HK-2 (cell line): ENCODE measurements at regions not wholly inside any gene's neighbourhood (a gene's known extent, or its start where the extent isn't known, plus 50 kb on each side); places are given as distances from the start of the nearest gene placed in this dataset.

ENCODE experiments used
- DNase-seq: peaks from one replicate; pipeline ENCODE4 v3.0.0-alpha.2; 2018; ENCODE audit not compliant: unreplicated experiment

DNA sequence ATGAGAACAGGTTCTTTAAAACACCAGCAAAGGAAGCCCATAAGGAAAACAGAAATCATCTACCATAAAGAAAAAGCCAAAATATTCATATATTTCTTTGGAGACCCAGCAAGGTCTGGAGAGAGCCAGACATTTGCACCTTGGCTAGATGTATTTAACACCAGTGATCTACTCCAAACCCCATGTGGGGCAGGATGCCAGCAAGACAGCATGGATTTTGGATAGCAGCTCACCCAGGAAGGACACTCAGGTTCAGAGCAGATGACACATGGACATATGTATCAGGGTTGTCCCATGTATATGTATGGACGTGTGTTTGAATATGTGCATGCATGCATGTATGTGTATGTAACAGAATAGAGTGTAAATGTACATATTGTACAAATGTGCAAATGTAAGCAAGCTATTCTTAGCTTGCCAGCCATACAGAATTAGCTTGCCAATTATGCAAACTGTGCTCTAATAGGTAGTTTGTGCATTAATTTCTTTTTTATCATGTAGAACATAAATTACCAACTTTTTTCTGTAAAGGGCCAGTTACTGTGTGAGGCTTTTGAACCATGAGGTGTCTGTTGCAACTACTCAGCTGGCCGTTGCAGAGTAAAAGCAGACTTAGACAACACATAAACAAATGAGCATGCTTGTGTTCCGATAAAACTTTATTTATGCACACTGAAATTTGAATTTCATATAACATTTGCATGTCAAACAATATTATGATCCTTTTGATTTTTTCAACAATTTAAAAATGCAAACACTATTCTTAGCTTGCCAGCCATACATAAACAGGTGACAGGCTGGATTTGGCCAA lies 73.5 kb upstream of the KAZN start:
- DNase-seq: no peak

DNA sequence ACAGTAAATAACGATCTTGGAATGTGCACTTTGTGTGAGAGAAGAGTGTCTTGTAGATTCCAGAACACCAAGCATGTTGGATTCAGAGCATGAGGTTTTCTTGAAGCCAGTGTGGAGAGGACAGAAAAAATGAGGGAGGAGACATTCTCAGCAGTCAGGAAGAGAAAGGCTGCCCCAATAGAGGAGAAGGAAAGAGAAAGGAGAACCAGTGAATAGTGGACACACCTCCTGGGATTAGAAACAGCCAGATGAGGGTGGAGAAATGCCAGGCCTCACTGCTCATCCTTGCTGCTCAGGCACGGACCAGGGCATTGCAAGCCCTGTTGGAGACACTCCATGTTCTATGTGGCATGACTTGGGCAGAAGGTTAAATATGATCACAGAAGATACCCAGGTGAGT lies 69.0 kb upstream of the KAZN start:
- no peak for DNase-seq

DNA sequence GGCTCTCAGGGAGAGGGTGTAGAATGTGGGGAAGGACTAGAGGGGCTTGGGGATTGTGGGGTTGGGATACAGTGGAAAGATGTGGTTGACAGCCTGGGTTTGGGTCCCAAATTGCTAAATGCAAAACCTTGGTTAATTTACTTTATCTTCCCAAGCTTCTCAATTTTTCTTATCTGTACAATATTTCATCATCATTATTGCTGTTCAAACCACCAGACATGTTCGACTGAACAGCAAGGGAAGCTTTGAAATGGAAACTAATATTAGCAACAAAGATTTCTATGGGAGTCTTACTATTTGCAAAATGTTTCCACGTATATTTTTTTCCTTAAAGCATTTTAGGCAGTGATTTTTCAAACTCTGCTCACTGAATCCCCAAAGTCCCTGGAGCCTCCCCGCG lies 67.0 kb upstream of the KAZN start:
- DNase-seq: no peak

DNA sequence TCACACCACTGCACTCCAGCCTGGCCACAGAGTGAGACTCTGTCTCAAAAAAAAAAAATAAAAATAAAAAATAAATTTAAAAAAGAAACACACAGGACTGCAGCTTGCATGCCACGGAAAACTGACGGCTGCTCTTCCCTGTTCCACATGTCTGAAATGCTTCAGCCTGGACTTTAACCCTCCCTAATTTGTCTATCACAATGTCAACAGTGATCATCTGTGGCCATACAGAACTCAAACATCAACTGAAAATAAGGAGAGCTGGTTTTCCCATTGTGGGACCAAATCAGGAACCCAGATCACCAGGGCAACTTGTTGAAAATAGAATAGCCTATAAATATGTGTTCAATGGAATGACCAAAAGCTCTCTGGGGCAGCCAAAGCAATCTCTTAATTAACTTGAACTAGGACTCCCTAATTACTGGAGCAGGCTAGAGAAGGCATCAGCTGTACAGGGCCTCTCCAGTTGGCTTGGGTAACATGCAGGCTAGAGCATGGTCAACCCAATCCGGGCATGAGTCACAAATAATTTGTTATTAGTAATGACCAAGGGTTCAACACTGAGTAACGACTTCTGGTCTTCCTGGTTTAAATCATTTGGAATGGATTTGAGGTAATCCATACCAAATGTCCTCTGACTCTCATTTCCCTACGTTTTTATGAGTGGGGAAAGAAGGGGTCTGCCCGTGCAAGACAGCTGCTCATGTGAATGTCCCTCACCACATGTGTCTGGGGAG lies 62.7 kb upstream of the KAZN start:
- DNase-seq: no peak

DNA sequence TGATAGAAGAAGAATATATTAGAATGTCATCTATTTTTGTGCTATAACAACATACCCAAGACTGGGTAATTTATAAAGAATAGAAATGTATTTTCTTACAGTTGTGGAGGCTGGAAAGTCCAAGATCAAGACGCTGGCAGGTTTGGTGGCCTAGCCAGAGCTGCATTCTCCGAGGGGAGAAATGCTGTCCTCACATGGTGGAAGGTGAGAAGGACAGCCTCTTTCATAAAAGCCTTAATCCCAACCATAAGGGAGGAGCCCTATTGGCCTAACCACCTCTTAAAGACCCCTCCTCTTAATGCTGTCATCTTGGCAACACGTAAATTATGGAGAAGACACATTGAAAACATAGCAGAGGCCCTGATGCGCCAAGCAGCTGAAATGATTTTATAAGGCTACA lies 60.1 kb upstream of the KAZN start:
- DNase-seq: no peak

DNA sequence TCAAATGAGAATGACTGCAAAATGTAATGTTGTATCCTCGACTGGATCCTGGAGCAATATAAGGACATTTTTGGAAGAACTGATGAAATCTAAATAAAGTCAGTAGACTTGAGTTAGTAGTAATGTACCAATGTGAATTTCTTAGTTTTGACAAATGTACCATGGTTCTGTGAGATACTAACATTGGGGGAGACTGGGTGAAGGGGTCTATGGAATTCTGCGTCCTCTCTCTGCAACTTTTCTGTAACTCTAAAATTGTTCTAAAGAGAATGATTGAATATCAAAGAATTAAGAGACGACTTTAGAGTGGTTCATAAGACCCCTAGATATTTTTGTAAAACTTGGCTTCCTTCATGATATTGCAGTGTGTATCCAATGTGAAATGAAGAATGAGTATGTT lies 59.2 kb upstream of the KAZN start:
- DNase-seq: no peak

DNA sequence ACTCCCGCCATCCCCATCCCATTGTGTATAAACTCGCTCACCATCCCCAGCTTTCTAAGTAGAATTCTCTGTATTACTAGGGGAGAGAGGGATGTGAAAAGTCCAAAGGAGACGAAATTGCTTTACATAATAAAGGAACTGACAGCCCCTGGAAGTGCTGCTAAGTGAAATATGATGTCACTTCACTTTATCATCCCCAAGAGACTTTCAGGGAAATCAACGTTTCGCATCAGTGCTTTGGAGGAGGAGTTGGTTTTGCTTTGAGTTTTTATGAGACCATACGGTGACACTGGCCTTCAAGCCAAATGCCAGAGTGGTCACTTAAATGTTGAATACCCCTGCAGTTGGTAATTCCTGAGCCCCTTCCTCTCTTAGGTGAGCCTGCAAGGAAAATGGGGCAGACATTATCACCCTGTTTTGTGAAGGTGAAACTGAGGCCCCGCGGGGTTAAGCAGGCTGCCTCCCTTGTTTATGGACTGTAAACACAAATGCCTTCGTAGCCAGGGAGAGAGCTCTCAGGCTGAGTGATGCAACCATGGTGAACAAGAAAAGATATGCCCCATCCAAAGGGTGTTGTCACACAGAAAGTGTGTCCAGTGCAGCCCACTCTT lies 58.4 kb upstream of the KAZN start:
- no peak for DNase-seq

DNA sequence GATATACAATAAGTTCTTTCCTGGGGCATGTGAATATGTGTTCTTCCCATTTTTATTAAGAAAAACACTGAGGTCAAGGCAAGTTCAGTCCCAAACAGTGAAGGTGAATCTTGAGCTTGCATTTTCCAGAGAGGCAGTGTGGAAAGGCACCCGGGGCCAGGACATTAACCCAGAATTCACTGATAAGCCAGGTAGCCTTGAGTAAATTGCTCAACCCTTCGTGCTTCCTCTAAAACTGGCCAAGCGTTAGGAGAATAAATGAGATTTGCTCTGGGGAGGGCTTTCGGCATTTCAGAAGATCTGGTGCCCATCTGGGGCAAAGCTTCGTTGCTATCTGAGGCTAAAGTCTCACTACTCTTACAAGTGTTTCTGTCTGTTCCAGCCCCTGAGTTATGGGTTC lies 57.1 kb upstream of the KAZN start:
- no peak for DNase-seq

DNA sequence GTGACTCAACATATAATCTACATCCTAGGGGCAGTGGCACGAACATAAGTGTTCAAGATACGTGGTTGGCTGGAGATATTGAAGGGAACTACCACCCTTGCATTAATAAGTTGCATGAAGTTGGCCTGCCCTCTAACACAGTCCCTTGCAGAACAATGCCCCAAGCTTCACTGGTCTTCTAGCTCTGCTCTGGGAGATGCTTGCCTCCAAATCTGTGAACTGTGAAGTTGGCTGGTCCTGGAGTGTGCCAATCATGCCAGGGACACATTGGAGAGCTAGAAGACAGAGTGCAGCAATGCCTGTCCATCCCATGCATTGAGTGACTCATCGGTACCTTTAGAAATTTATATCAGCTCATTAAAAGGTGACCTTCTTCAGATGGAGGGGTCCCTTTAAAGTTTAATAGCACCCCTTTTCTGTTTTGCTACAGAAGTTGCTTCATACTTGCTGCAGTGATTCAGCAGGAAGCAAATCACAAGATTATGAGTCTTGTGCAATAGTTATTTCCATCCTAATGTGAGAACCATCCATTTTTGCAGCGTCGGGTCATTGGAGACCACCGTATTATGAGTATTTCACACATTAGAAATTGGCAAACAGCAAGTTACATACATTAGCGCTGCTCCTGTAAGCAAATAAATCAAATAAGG lies 55.2 kb upstream of the KAZN start:
- no peak for DNase-seq

DNA sequence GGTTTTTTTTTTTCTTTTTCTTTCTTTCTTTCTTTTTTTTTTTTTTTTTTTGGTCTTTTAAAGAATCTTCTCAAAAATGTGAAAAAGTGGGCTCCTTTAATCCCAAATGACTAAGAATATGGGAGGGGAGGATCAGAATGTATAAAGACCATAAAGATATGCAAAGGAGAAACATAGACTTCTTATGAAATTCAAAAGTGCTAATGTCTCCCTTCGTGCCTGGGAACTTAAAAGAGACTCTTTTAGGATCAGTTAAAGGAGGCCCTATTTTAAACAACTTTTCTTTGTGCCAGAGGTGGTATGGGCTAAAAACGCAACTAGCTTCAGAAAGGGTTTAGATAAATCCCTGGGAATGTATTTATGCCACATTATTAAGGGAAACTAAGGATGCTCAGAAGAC lies 54.2 kb upstream of the KAZN start:
- no peak for DNase-seq

DNA sequence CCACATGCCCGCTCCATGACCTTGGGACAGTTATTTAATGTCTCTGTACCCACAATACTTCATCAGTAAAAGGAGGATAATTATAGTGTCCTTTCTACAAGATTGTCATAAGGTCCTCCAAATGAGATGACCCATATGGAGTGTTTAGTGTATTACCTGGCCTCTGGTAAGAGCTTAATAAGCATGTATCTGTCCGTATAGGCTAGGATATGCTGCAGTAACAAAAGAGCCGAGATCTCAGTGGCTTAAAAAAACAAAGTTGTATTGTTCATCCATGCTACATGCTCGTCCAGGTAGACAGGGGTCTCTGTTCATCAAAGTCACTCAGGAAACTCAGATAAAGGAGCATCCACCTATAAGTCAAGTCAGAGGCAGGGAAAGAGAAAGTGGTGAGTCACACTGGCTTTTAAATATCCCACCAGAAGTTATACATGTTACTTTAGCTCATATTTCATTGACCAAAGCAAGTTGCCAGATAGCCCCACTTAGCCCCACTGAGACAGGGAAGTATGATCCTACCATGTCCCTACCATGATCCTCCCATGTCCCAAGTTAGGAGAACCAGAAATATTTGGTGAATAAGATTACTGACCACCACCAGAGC lies 53.0 kb upstream of the KAZN start:
- no peak for DNase-seq

DNA sequence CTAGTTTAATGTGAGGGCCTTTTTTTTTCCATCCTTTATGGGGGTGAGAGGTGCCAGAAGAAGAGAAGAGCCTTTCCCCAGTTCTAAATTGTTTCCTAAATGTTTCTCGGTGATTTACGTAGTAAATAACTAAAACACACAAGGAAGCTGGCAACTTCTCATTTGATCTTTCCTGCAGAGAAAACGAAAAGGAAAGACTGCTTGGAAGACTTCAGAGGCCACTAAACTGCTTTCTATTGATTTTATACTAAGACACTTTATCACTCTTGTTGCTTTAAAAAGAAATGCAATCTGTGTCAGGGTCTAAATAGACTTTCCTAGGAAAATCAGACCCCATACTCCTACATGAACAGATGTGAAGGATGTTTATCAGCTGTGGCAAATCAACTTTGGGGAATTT lies 52.1 kb upstream of the KAZN start:
- DNase-seq: no peak
